Tibial artery (tissue), 4 donors: ENCODE measurements at regions not wholly inside any gene's neighbourhood (a gene's known extent, or its start where the extent isn't known, plus 50 kb on each side); places are given as distances from the start of the nearest gene placed in this dataset.

Experiments used
- DNase-seq, 2 donors: peaks; one replicate each; pipeline ENCODE4 v3.0.0-alpha.2; 2019
- H3K27ac ChIP-seq, 2 donors: fragments of 200-600 bp; sonication (generic) in 1 of 2; 1 replicate in 1 of 2; 2 replicates in 1 of 2; pipeline ENCODE4 v1.5.1; 2018 to 2019; ENCODE audit warnings: mild to moderate bottlenecking in 1 of 2
- H3K27me3 ChIP-seq, 2 donors: fragments of 200-600 bp; sonication (generic) in 1 of 2; one replicate each; pipeline versions ENCODE4 v1.5.1 to v1.6.0; 2016 to 2019
- H3K36me3 ChIP-seq, 3 donors: fragments of 200-600 bp; sonication (generic) in 2 of 3; one replicate each; pipeline ENCODE4 v1.5.1; 2016 to 2019; ENCODE audit warnings: mild to moderate bottlenecking in 2 of 3
- H3K4me1 ChIP-seq, 4 donors: fragments of 200-600 bp; sonication (generic) in 2 of 4; 1 replicate in 3 of 4; 2 replicates in 1 of 4; pipeline ENCODE4 v1.5.1; 2016 to 2019
- H3K4me3 ChIP-seq, 2 donors: fragments of 200-600 bp; sonication (generic) in 1 of 2; 1 replicate in 1 of 2; 2 replicates in 1 of 2; pipeline ENCODE4 v1.5.1; 2018 to 2019; ENCODE audit warnings: mild to moderate bottlenecking in 2 of 2
- H3K9me3 ChIP-seq, 3 donors: fragments of 200-600 bp; sonication (generic) in 1 of 3; one replicate each; pipeline ENCODE4 v1.5.1; 2016 to 2019
- intact Hi-C: fragments of 100-400 bp; cut with DNase I; formaldehyde crosslinking; loops from one replicate; pipeline ENCODE4 v1.15.0; 2023; ENCODE audit warnings: low total_unique reads
- TF ChIP-seq, protein P1 (sequence below), 2 experiments: fragments of 200-600 bp in 1 of 2; fragments of 450-650 bp in 1 of 2; IDR thresholded peaks; one replicate each; pipeline ENCODE4 v1.5.1; 2017 to 2019; ENCODE audit warnings: antibody characterized with exemption in 2 of 2, mild to moderate bottlenecking in 1 of 2, moderate library complexity in 1 of 2

DNA sequence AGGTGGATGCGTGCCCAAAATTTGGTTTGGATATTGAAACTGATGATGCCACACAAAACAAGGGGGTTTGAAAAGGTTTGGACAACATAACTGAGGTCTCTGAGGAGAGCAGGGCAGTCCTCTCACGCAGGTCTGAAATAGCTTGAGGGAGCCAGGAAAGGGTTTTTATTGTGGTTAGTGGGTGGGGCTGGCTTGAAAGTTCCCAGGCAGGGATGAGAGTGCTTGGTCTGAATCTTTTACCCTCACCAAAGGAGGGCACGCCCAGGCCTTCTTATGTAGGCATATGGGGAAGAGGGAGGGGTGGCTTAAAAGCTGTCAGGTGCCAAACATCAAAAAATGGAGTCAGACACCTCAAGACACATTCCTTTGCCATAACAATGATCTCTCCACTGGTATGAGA, 493.1 kb upstream of the CCDC196 start:
- intact Hi-C loops: no loop called here

DNA sequence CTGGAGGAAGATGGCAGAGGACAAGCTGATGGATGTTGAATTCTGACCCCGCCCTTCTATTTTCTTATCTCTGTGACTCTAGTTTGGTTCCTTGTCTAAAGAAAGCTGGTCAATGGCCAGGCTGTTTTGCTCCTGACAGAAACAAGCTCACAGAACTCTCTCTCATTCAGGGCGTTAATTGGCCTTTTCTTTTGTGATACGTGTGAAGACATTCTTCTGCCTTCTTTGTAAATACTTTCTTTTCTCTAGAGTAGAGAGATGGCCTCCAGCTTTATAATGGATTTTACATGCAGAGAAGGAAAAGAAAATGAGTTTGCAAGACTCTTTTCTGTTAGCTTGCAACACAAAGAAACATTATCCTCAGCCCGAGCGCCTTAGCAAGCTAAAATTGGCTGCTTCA, 492.2 kb upstream of the CCDC196 start:
- H3K4me3 ChIP-seq: no peak overlapping the region
- intact Hi-C loops: no loop called here
- H3K27me3 ChIP-seq: no peaks in the 10 kb centered on the region
- TF ChIP-seq, protein P1, sequence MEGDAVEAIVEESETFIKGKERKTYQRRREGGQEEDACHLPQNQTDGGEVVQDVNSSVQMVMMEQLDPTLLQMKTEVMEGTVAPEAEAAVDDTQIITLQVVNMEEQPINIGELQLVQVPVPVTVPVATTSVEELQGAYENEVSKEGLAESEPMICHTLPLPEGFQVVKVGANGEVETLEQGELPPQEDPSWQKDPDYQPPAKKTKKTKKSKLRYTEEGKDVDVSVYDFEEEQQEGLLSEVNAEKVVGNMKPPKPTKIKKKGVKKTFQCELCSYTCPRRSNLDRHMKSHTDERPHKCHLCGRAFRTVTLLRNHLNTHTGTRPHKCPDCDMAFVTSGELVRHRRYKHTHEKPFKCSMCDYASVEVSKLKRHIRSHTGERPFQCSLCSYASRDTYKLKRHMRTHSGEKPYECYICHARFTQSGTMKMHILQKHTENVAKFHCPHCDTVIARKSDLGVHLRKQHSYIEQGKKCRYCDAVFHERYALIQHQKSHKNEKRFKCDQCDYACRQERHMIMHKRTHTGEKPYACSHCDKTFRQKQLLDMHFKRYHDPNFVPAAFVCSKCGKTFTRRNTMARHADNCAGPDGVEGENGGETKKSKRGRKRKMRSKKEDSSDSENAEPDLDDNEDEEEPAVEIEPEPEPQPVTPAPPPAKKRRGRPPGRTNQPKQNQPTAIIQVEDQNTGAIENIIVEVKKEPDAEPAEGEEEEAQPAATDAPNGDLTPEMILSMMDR (IDR thresholded peaks at IDR 0.05): no peak
- no peaks in the 10 kb centered on the region for H3K4me1 ChIP-seq
- H3K9me3 ChIP-seq: peaks cover 0 to 1% (median 0%) of the 10 kb centered on the region in 3 donors
- H3K36me3 ChIP-seq: no peaks in the 10 kb centered on the region
- no peak for DNase-seq
- no peak overlapping the region for H3K27ac ChIP-seq

More for the DNA sequence above, 493.1 kb upstream of the CCDC196 start:
- Histone ChIP-seq H3K9me3 (no peaks in the 10 kb centered on the region), H3K36me3 (no peaks in the 10 kb centered on the region), H3K27me3 (no peaks in the 10 kb centered on the region), H3K4me3 (no peak overlapping the region), H3K4me1 (no peaks in the 10 kb centered on the region), H3K27ac (no peak overlapping the region)
- TF ChIP-seq, protein P1 (IDR thresholded peaks at IDR 0.05): no peak
- DNase-seq: no peak

DNA sequence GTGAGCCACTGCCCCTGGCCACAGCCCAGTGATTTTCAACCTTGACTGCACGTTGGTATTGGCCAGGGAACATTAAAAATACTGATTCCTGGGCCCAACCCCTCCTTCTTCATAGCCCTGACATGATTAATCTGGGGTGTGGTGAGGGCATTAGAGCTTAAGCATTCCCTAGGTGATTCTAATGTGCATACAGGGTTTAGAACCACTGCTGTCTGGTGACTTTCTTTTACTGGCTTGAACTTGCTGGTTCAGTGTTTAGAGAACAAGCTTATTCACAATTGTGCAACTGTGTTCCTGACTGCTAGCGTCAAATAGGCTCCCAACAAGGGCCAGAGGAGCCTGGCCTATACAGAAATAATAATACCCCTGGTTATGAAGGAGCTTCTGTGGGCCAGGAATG, 488.8 kb upstream of the CCDC196 start:
- DNase-seq: no peak
- TF ChIP-seq, protein P1 (IDR thresholded peaks at IDR 0.05): no peak
- peaks cover 0 to 17% (median 9%) of the 10 kb centered on the region in 3 donors for H3K9me3 ChIP-seq
- no peaks in the 10 kb centered on the region for H3K27me3 ChIP-seq
- H3K36me3 ChIP-seq: no peaks in the 10 kb centered on the region
- H3K4me3 ChIP-seq: no peak overlapping the region
- intact Hi-C loops: no loop called here
- no peak overlapping the region for H3K27ac ChIP-seq
- no peaks in the 10 kb centered on the region for H3K4me1 ChIP-seq

DNA sequence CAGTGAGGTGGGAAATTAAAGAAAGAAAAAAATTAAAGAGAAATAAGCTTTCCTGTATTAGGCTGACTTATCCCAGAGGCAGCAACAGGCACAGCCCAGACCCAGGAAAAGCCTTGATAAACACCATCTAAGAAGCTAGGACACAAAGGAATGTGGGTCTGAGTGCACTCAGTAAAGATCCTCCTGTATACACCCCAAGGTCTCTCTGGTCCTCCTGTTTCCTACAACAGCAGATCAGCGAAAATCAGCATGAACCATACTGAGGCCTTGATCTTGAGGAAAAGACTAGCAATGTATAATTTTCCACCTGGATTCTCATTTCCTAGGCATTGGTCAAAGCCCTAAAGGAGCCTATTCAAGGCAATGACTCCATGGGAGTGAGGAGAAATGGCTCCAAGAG, 486.3 kb upstream of the CCDC196 start:
- intact Hi-C loops: no loop called here
- TF ChIP-seq, protein P1 (IDR thresholded peaks at IDR 0.05): no peak
- Histone ChIP-seq H3K36me3 (no peaks in the 10 kb centered on the region), H3K4me3 (no peak overlapping the region), H3K27ac (no peak overlapping the region), H3K9me3 (peaks cover 0 to 17% (median 9%) of the 10 kb centered on the region in 3 donors), H3K4me1 (no peaks in the 10 kb centered on the region), H3K27me3 (no peaks in the 10 kb centered on the region)
- DNase-seq: no peak

DNA sequence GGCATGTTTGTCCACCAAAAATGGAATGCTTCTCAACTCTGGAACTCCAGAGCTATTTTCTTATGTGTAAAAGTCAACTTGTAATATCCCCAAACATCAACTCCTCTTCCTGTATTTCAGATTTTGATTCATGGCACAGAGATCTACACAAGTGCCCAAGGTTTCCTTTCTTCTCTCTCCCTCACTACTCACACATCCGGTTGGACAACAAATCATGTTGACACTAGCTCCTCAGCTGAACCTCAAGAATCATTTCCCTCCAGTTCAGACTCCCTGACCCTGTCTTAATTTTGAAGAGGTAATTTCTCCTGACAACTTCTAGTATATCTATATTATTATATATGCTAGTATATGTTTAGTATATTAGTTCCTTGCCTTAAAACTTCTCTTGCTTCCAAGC, 485.4 kb upstream of the CCDC196 start:
- H3K27me3 ChIP-seq: no peaks in the 10 kb centered on the region
- TF ChIP-seq, protein P1 (IDR thresholded peaks at IDR 0.05): no peak
- no peaks in the 10 kb centered on the region for H3K4me1 ChIP-seq
- H3K36me3 ChIP-seq: no peaks in the 10 kb centered on the region
- DNase-seq: no peak
- H3K9me3 ChIP-seq: peaks cover 0 to 17% (median 9%) of the 10 kb centered on the region in 3 donors
- H3K27ac ChIP-seq: no peak overlapping the region
- intact Hi-C loops: no loop called here
- no peak overlapping the region for H3K4me3 ChIP-seq

DNA sequence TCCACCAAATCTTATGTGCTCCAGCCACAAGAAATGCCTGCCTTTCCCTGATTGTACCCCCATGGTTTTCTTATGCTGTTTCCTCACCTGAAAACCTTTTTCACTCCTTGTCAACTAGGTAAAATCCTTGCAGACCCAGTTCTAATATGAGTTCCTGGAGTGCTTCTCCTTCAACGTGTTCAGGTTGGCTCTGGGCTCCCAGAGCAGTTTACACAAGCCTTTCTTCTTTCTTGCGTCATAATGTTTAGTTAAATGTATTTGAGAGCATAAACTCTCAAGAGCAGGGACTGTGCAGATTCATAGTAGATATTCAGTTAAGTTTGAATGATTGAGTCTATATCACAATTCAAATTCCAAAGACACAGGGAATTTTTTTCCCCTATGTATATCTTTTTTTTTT, 484.8 kb upstream of the CCDC196 start:
- Histone ChIP-seq H3K4me1 (no peaks in the 10 kb centered on the region), H3K4me3 (no peak overlapping the region), H3K9me3 (peaks cover 0 to 17% (median 9%) of the 10 kb centered on the region in 3 donors), H3K36me3 (no peaks in the 10 kb centered on the region), H3K27ac (no peak overlapping the region), H3K27me3 (no peaks in the 10 kb centered on the region)
- TF ChIP-seq, protein P1 (IDR thresholded peaks at IDR 0.05): no peak
- intact Hi-C loops: no loop called here
- DNase-seq: no peak
